ENCODE measurements at regions not wholly inside any gene's neighbourhood (a gene's known extent, or its start where the extent isn't known, plus 50 kb on each side); places are given as distances from the start of the nearest gene placed in this dataset.

GRCh38 chr7:51477323-51477722 lies 160.7 kb upstream of the COBL start:
- DNase-seq = no peak

DNA sequence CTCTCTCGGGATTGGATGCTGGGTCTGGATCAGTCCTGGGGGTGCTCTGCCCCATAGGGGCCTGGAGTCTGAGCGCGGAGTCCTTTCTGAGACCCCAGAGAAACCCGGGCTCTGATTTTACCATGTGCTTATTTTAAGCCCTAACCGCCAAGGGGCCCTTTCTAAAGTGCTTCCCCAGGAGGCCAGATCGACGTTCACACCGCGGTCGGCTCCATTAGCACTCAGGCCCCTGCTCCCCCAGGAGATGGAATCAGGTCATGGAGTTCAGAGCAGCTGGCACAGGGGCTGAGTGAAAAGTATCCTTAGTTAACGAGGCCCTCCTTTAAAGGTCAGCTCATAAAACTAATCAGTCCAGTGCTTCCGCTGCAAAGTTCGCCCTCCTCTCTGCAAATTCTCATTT lies 159.4 kb upstream of the COBL start:
- Histone ChIP-seq H3K4me1 (ENCODE audit: insufficient read depth, low read length) (no peaks in the 10 kb centered on the region), H3K27me3 (ENCODE audit: insufficient read depth, low read length) (no peaks in the 10 kb centered on the region), H3K4me3 (ENCODE audit: low read length in 2 of 2) (no peak overlapping the region), H3K36me3 (ENCODE audit: insufficient read depth, low read length) (no peaks in the 10 kb centered on the region), H3K9me3 (ENCODE audit: control insufficient read depth in 1 of 2, low read length in 2 of 2) (no peaks in the 10 kb centered on the region), H3K27ac (ENCODE audit: low read depth, low read length) (no peak overlapping the region)
- intact Hi-C loops (cut with micrococcal nuclease) = no loop called here
- H3K4me1 Mint-ChIP-seq = peaks cover 0 to 5% (median 2%) of the 10 kb centered on the region in 4 donors
- H3K36me3 Mint-ChIP-seq = no peaks in the 10 kb centered on the region
- CTCF ChIA-PET (ENCODE audit: partially characterized antibody) = no interaction called here
- no peak overlapping the region for H3K4me3 Mint-ChIP-seq
- no peak overlapping the region for H3K27ac Mint-ChIP-seq
- POLR2A ChIA-PET (ENCODE audit: partially characterized antibody) = no interaction called here
- peaks cover 0 to 17% (median 0%) of the 10 kb centered on the region in 8 donors for H3K9me3 Mint-ChIP-seq
- DNase-seq = no peak
- H3K27me3 Mint-ChIP-seq = peaks cover 4 to 6% of the 10 kb centered on the region in 2 donors

More at GRCh38 chr7:51477323-51477722, 160.7 kb upstream of the COBL start:
- Mint-ChIP-seq H3K27ac (no peak overlapping the region), H3K4me3 (no peak overlapping the region), H3K9me3 (peaks cover 0 to 17% (median 0%) of the 10 kb centered on the region in 8 donors), H3K4me1 (no peaks in the 10 kb centered on the region), H3K27me3 (peaks cover 0 to 1% of the 10 kb centered on the region in 2 donors), H3K36me3 (no peaks in the 10 kb centered on the region)
- POLR2A ChIA-PET (ENCODE audit: partially characterized antibody) = no interaction called here
- Histone ChIP-seq H3K36me3 (ENCODE audit: insufficient read depth, low read length) (no peaks in the 10 kb centered on the region), H3K4me3 (ENCODE audit: low read length in 2 of 2) (no peak overlapping the region), H3K9me3 (ENCODE audit: control insufficient read depth in 1 of 2, low read length in 2 of 2) (no peaks in the 10 kb centered on the region), H3K4me1 (ENCODE audit: insufficient read depth, low read length) (no peaks in the 10 kb centered on the region), H3K27me3 (ENCODE audit: insufficient read depth, low read length) (no peaks in the 10 kb centered on the region), H3K27ac (ENCODE audit: low read depth, low read length) (no peak overlapping the region)
- intact Hi-C loops (cut with micrococcal nuclease) = no loop called here
- CTCF ChIA-PET (ENCODE audit: partially characterized antibody) = no interaction called here

GRCh38 chr7:51472873-51473272 lies 156.3 kb upstream of the COBL start:
- intact Hi-C loops (cut with micrococcal nuclease) = no loop called here
- no peak overlapping the region for H3K27ac ChIP-seq (ENCODE audit: low read depth, low read length)
- Mint-ChIP-seq H3K4me1 (peaks cover 0 to 6% (median 3%) of the 10 kb centered on the region in 4 donors), H3K36me3 (no peaks in the 10 kb centered on the region), H3K9me3 (peaks cover 0 to 8% (median 0%) of the 10 kb centered on the region in 8 donors), H3K27ac (no peak overlapping the region), H3K27me3 (peaks cover 4 to 7% of the 10 kb centered on the region in 2 donors), H3K4me3 (no peak overlapping the region)
- peaks cover under 1% of the 10 kb centered on the region for H3K4me1 ChIP-seq (ENCODE audit: insufficient read depth, low read length)
- no peaks in the 10 kb centered on the region for H3K36me3 ChIP-seq (ENCODE audit: insufficient read depth, low read length)
- no peaks in the 10 kb centered on the region for H3K27me3 ChIP-seq (ENCODE audit: insufficient read depth, low read length)
- no peaks in the 10 kb centered on the region for H3K9me3 ChIP-seq (ENCODE audit: control insufficient read depth in 1 of 2, low read length in 2 of 2)
- CTCF ChIA-PET (ENCODE audit: partially characterized antibody) = no interaction called here
- DNase-seq = no peak
- H3K4me3 ChIP-seq (ENCODE audit: low read length in 2 of 2) = no peak overlapping the region
- POLR2A ChIA-PET (ENCODE audit: partially characterized antibody) = no interaction called here

DNA sequence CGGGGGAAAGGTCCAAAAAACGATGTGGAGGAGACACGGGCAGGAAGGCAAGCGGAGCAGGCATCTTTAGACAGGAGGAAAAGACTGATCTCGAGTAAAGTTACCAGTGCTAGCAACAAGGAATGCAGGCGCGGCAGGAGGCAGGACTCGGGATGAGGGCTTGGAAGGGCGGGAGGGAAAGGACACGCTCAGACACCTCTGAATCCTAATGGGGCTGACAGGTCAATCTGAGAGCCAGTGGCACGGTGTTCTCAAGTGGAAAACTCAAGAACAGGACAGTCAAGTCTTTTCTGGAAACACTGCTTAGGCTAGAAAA lies 155.3 kb upstream of the COBL start:
- peaks cover 3% of the 10 kb centered on the region for H3K4me1 ChIP-seq (ENCODE audit: insufficient read depth, low read length)

GRCh38 chr7:51471210-51471980 lies 154.8 kb upstream of the COBL start:
- Mint-ChIP-seq H3K36me3 (no peaks in the 10 kb centered on the region), H3K27me3 (peaks cover 4 to 7% of the 10 kb centered on the region in 2 donors), H3K4me3 (peak overlapping the region in 3 of 8 donors; percentile 17 to 56 (median 41)), H3K27ac (no peak overlapping the region), H3K4me1 (peaks cover 0 to 12% (median 6%) of the 10 kb centered on the region in 4 donors), H3K9me3 (peaks cover 0 to 6% (median 0%) of the 10 kb centered on the region in 8 donors)
- CTCF ChIA-PET (ENCODE audit: partially characterized antibody) = no interaction called here
- POLR2A ChIA-PET (ENCODE audit: partially characterized antibody) = no interaction called here
- Histone ChIP-seq H3K4me1 (ENCODE audit: insufficient read depth, low read length) (peaks cover 3% of the 10 kb centered on the region), H3K36me3 (ENCODE audit: insufficient read depth, low read length) (no peaks in the 10 kb centered on the region), H3K9me3 (ENCODE audit: control insufficient read depth in 1 of 2, low read length in 2 of 2) (no peaks in the 10 kb centered on the region), H3K27ac (ENCODE audit: low read depth, low read length) (no peak overlapping the region), H3K4me3 (ENCODE audit: low read length in 2 of 2) (no peak overlapping the region), H3K27me3 (ENCODE audit: insufficient read depth, low read length) (no peaks in the 10 kb centered on the region)
- intact Hi-C loops (cut with micrococcal nuclease) = no loop called here
- no peak for DNase-seq

More for the DNA sequence above, 155.3 kb upstream of the COBL start:
- no peaks in the 10 kb centered on the region for H3K36me3 Mint-ChIP-seq
- peaks cover 4 to 7% of the 10 kb centered on the region in 2 donors for H3K27me3 Mint-ChIP-seq
- H3K4me3 Mint-ChIP-seq = peak overlapping the region in 1 of 8 donors; percentile 41
- peaks cover 0 to 12% (median 6%) of the 10 kb centered on the region in 4 donors for H3K4me1 Mint-ChIP-seq
- intact Hi-C loops (cut with micrococcal nuclease) = no loop called here
- H3K9me3 Mint-ChIP-seq = peaks cover 0 to 8% (median 0%) of the 10 kb centered on the region in 8 donors
- DNase-seq = no peak
- no peaks in the 10 kb centered on the region for H3K27me3 ChIP-seq (ENCODE audit: insufficient read depth, low read length)
- H3K36me3 ChIP-seq (ENCODE audit: insufficient read depth, low read length) = no peaks in the 10 kb centered on the region
- H3K9me3 ChIP-seq (ENCODE audit: control insufficient read depth in 1 of 2, low read length in 2 of 2) = no peaks in the 10 kb centered on the region
- ChIA-PET POLR2A (ENCODE audit: partially characterized antibody) (no interaction called here), CTCF (ENCODE audit: partially characterized antibody) (no interaction called here)
- no peak overlapping the region for H3K27ac ChIP-seq (ENCODE audit: low read depth, low read length)
- no peak overlapping the region for H3K4me3 ChIP-seq (ENCODE audit: low read length in 2 of 2)
- no peak overlapping the region for H3K27ac Mint-ChIP-seq

DNA sequence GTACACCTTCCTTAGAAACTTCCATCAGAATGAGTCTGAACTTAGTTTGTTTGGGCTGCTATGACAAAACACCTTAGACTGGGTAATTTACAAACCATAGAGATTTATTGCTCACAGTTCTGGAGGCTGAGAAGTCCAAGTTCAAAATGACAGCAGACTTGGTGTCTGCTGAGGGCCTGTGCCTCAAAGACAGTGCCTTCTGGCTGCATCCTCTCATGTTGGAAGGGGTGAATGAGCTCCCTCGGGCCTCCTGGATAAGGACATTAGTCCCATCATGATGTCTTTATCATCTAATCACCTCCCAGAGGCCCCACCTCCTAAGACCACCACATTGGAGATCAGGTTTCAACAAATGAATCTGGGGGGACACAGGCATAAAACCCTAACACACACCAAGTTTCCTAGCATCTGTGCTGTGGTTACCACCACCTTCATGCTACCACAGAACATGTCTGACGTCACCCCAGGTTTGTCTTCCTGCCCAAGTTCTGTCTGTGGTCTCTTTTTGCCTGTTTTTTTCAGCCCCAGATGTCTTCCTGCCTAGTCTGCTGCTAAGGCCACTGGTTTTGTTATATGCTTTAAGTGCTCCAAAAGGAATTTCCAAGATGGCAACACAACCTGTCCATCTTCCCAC lies 150.9 kb upstream of the COBL start:
- peaks cover 3% of the 10 kb centered on the region for H3K4me1 ChIP-seq (ENCODE audit: insufficient read depth, low read length)
- DNase-seq = peak in 3 of 5 donors; percentile 4 to 16 (median 9)
- H3K4me3 ChIP-seq (ENCODE audit: low read length in 2 of 2) = no peak overlapping the region
- H3K27me3 ChIP-seq (ENCODE audit: insufficient read depth, low read length) = no peaks in the 10 kb centered on the region
- peak overlapping the region in 1 of 8 donors; percentile 11 for H3K4me3 Mint-ChIP-seq
- intact Hi-C loops (cut with micrococcal nuclease) = no loop called here
- CTCF ChIA-PET (ENCODE audit: partially characterized antibody) = no interaction called here
- peaks cover 0 to 5% (median 0%) of the 10 kb centered on the region in 8 donors for H3K9me3 Mint-ChIP-seq
- H3K36me3 Mint-ChIP-seq = no peaks in the 10 kb centered on the region
- POLR2A ChIA-PET (ENCODE audit: partially characterized antibody) = no interaction called here
- no peaks in the 10 kb centered on the region for H3K9me3 ChIP-seq (ENCODE audit: control insufficient read depth in 1 of 2, low read length in 2 of 2)
- H3K4me1 Mint-ChIP-seq = peaks cover 0 to 12% (median 6%) of the 10 kb centered on the region in 4 donors
- no peaks in the 10 kb centered on the region for H3K36me3 ChIP-seq (ENCODE audit: insufficient read depth, low read length)
- H3K27ac ChIP-seq (ENCODE audit: low read depth, low read length) = no peak overlapping the region
- H3K27me3 Mint-ChIP-seq = peaks cover 5 to 6% of the 10 kb centered on the region in 2 donors
- H3K27ac Mint-ChIP-seq = no peak overlapping the region

DNA sequence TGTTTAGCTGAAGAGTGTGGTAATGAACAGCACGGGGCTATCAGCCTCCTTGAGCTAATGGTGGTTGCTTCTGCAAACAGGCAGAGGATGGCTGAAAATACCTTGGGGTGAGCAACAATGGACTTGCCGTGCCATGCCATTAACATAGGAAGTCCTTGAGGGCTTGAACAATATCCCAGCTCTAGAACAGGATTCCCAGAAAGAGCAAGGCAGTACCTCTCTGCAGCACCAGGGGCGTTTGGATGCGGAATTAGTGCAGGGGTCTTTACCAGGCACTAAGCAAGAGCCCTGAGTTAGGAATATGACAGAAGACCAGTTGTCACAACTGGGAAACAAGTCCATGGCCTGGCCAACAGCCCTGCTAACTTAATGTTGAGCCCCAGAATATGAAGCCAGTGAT lies 143.2 kb upstream of the COBL start:
- no peak overlapping the region for H3K27ac Mint-ChIP-seq
- no peak overlapping the region for H3K27ac ChIP-seq (ENCODE audit: low read depth, low read length)
- POLR2A ChIA-PET (ENCODE audit: partially characterized antibody) = no interaction called here

More for the DNA sequence above, 143.2 kb upstream of the COBL start:
- Histone ChIP-seq H3K4me3 (ENCODE audit: low read length in 2 of 2) (no peak overlapping the region), H3K27me3 (ENCODE audit: insufficient read depth, low read length) (no peaks in the 10 kb centered on the region), H3K36me3 (ENCODE audit: insufficient read depth, low read length) (no peaks in the 10 kb centered on the region), H3K4me1 (ENCODE audit: insufficient read depth, low read length) (no peaks in the 10 kb centered on the region), H3K9me3 (ENCODE audit: control insufficient read depth in 1 of 2, low read length in 2 of 2) (no peaks in the 10 kb centered on the region)
- Mint-ChIP-seq H3K4me3 (no peak overlapping the region), H3K4me1 (peaks cover 0 to 4% (median 0%) of the 10 kb centered on the region in 4 donors), H3K27me3 (peaks cover 0 to 1% of the 10 kb centered on the region in 2 donors), H3K36me3 (no peaks in the 10 kb centered on the region), H3K9me3 (peaks cover 0 to 5% (median 0%) of the 10 kb centered on the region in 8 donors)
- intact Hi-C loops (cut with micrococcal nuclease) = no loop called here
- CTCF ChIA-PET (ENCODE audit: partially characterized antibody) = interaction anchor here (0.7 kb wide), 1 partner anchor 26 kb away, joined by 3 read pairs; no protein-coding TSS in a partner anchor
- DNase-seq = no peak

All from CD4-positive, alpha-beta memory T cell (primary cell).